ENCODE measurements at regions not wholly inside any gene's neighbourhood (a gene's known extent, or its start where the extent isn't known, plus 50 kb on each side); places are given as distances from the start of the nearest gene placed in this dataset.

DNA sequence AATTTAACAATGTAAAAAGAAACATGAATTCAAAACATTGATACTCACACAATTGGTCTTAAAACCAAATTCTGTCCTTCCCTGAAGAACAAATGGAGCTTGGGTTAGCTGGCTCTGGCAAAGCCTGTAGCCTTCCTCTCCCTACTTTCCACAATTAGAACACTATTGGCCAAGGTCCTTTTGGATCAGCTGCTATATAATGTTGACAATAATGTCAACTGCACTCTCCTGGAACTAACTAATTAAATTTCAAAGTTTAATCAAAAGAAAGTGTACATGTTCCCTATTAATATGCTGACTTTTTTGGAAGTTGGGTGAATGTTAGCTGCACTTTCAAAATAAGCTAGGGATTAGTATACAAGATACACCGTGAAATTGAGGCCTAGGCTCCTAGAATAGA lies 440.1 kb upstream of the NFE2L3 start:
- ATAC-seq, result no peak
- H3K4me3 Mint-ChIP-seq, result no peak overlapping the region
- DNase-seq (ENCODE audit: low spot score in 2 of 2), result no peak
- H3K27ac Mint-ChIP-seq, result no peak overlapping the region
- H3K36me3 Mint-ChIP-seq, result no peaks in the 10 kb centered on the region
- no peaks in the 10 kb centered on the region for H3K9me3 Mint-ChIP-seq
- no peaks in the 10 kb centered on the region for H3K4me1 Mint-ChIP-seq

GRCh38 chr7:25712500-25712899 lies 439.5 kb upstream of the NFE2L3 start:
- no peaks in the 10 kb centered on the region for H3K36me3 Mint-ChIP-seq
- H3K4me1 Mint-ChIP-seq, result no peaks in the 10 kb centered on the region
- no peak overlapping the region for H3K27ac Mint-ChIP-seq
- H3K4me3 Mint-ChIP-seq, result no peak overlapping the region
- DNase-seq (ENCODE audit: low spot score in 2 of 2) (no peak), ATAC-seq (no peak)
- H3K9me3 Mint-ChIP-seq, result no peaks in the 10 kb centered on the region

DNA sequence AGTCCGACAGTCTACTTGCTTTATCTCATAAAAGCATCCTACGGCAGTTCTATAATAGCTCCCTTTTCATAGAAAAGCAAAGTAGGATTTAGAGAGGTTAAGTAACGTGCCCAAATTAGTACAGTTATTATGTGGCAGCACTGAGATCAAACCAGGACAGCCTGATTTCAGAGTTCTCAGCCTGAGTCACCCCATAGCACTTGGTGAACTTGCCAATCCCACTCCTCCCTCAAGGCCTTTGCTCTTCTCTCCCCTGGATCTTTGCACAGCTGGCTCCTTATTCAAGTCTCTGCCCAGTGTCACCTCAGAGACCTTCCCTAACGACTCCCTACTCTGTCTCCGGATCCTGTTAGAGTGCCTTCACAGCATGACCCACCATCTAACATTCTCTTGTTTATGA lies 438.0 kb upstream of the NFE2L3 start:
- Mint-ChIP-seq H3K9me3 (no peaks in the 10 kb centered on the region), H3K27ac (no peak overlapping the region), H3K36me3 (no peaks in the 10 kb centered on the region), H3K4me3 (no peak overlapping the region), H3K4me1 (no peaks in the 10 kb centered on the region)
- no peak for ATAC-seq
- DNase-seq (ENCODE audit: low spot score in 2 of 2), result no peak

DNA sequence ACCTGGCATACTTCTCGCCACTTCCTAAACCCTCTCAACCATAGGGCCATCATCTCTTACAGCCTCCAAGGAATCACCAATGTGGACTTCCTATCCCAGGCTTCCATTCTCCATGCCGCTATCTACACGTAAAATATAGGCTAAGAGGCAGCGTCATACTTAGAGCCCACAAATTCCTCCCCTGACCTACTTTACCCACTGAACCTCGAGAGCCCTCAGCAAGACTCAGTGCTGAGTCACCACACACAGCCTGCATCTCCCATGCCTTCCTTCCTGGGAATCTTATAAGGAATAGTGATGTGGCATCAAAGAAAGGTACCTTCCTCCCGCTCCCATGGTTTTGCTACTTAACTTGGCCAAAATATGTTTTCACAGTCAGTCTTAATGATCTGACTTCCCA lies 435.6 kb upstream of the NFE2L3 start:
- Mint-ChIP-seq H3K4me3 (no peak overlapping the region), H3K36me3 (no peaks in the 10 kb centered on the region)
- DNase-seq (ENCODE audit: low spot score in 2 of 2), result no peak

GRCh38 chr7:25718596-25718995 lies 433.4 kb upstream of the NFE2L3 start:
- ATAC-seq (no peak), DNase-seq (ENCODE audit: low spot score in 2 of 2) (no peak)
- Mint-ChIP-seq H3K27ac (no peak overlapping the region), H3K4me3 (no peak overlapping the region), H3K4me1 (no peaks in the 10 kb centered on the region), H3K9me3 (no peaks in the 10 kb centered on the region), H3K36me3 (no peaks in the 10 kb centered on the region)

More for the DNA sequence above, 435.6 kb upstream of the NFE2L3 start:
- Mint-ChIP-seq H3K4me1 (no peaks in the 10 kb centered on the region), H3K9me3 (no peaks in the 10 kb centered on the region), H3K27ac (no peak overlapping the region)
- no peak for ATAC-seq

- H3K4me3 Mint-ChIP-seq, result no peak overlapping the region
- DNase-seq (ENCODE audit: low spot score in 2 of 2), result no peak
These were observed 432.7 kb upstream of the NFE2L3 start for GRCh38 chr7:25719190-25719896.

GRCh38 chr7:25720427-25720826 lies 431.6 kb upstream of the NFE2L3 start:
- Mint-ChIP-seq H3K4me3 (no peak overlapping the region), H3K36me3 (no peaks in the 10 kb centered on the region), H3K4me1 (no peaks in the 10 kb centered on the region), H3K27ac (no peak overlapping the region), H3K9me3 (no peaks in the 10 kb centered on the region)
- ATAC-seq, result no peak
- no peak for DNase-seq (ENCODE audit: low spot score in 2 of 2)

More at GRCh38 chr7:25719190-25719896, 432.7 kb upstream of the NFE2L3 start:
- H3K36me3 Mint-ChIP-seq, result no peaks in the 10 kb centered on the region
- H3K27ac Mint-ChIP-seq, result no peak overlapping the region
- H3K9me3 Mint-ChIP-seq, result no peaks in the 10 kb centered on the region
- ATAC-seq, result no peak
- no peaks in the 10 kb centered on the region for H3K4me1 Mint-ChIP-seq

DNA sequence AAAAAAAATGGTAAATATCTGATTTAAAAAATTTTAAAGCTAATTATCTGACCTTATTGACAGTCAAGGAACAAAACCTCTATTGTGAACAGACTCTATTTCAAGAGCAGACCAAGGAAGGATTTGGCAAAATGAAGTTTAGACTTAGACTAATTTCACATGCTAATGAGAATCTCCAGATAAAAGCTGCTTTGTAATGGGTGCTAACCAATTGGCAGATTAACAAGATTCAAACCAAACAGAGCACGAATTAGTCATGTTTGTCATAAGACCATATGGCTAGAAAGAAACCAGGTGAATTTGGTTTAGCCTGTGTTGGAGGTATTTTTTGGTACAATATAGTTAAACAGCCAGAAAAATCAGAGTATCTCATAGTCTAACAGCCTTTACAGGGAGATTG lies 429.1 kb upstream of the NFE2L3 start:
- Mint-ChIP-seq H3K4me3 (no peak overlapping the region), H3K36me3 (no peaks in the 10 kb centered on the region), H3K4me1 (no peaks in the 10 kb centered on the region), H3K27ac (no peak overlapping the region), H3K9me3 (no peaks in the 10 kb centered on the region)
- DNase-seq (ENCODE audit: low spot score in 2 of 2) (no peak), ATAC-seq (no peak)

DNA sequence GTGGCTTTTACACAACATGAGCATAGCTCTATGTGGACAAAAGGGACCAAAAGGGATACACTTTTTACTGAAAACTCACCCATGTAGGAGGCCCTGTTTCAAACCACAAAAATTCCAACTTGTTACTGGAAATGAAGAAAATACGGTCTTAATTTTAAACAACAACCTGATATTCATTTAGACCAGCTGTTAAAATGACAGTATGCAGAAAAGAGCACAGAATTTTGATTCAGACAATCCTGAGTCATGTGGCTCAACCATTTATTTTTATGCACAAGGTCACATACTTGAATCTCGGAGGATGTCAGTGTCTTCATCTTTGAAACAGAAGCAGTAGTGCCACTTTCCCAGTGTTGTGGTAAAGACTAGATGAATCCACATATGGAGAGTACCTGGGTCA lies 426.5 kb upstream of the NFE2L3 start:
- ATAC-seq (no peak), DNase-seq (ENCODE audit: low spot score in 2 of 2) (no peak)
- Mint-ChIP-seq H3K4me3 (no peak overlapping the region), H3K4me1 (no peaks in the 10 kb centered on the region), H3K9me3 (no peaks in the 10 kb centered on the region), H3K36me3 (no peaks in the 10 kb centered on the region), H3K27ac (no peak overlapping the region)

- H3K4me1 Mint-ChIP-seq, result no peaks in the 10 kb centered on the region
- no peak for ATAC-seq
- H3K9me3 Mint-ChIP-seq, result no peaks in the 10 kb centered on the region
- DNase-seq (ENCODE audit: low spot score in 2 of 2), result no peak
- H3K4me3 Mint-ChIP-seq, result no peak overlapping the region
- no peaks in the 10 kb centered on the region for H3K36me3 Mint-ChIP-seq
- no peak overlapping the region for H3K27ac Mint-ChIP-seq
These were observed 425.7 kb upstream of the NFE2L3 start for GRCh38 chr7:25726170-25726780.

DNA sequence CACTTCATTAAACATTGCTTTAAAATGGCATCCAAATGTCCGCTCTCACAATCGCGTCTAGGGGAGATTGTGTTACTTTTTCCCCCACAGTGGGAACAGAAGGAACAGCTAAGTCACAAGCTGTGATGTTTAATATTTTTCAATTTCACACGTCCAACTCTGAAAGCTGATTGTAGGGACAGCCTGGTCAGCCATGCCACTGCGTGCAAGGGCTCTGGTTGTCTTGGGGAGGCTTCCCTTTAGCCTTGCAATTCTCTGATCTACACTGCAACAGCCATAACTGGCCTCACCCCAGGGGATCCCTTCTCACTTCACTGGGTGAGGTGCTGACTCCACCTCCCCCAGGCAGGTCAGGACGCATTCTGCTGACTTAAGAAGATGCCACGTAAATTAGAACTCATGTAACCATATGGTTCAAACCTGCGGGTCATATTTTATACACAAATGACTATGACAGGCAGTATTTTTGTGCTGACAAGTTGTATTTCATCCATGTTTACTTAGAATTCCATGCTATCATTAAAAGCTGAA lies 425.2 kb upstream of the NFE2L3 start:
- H3K36me3 Mint-ChIP-seq, result no peaks in the 10 kb centered on the region
- H3K27ac Mint-ChIP-seq, result no peak overlapping the region
- no peaks in the 10 kb centered on the region for H3K4me1 Mint-ChIP-seq
- no peak overlapping the region for H3K4me3 Mint-ChIP-seq
- no peak for DNase-seq (ENCODE audit: low spot score in 2 of 2)
- ATAC-seq, result no peak
- no peaks in the 10 kb centered on the region for H3K9me3 Mint-ChIP-seq

DNA sequence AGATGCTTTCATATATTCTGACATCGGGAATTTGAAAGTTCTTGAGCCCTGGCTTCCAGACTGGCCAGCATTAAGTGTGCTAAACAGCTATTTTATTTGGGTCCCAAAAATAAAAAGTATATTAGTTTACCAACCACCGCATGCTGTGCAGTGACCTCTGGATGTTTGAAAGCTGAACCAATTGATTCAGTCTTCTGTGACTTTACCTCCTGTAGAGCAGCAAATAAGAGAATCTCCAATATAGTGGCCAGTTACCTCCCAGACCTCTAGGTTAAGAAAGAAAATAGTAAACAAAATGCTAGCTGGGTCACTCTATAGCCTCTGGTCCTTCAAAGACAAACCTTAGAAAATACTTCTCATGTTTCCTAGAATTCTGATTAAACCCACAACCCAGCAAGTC lies 424.6 kb upstream of the NFE2L3 start:
- ATAC-seq (no peak), DNase-seq (ENCODE audit: low spot score in 2 of 2) (no peak)
- Mint-ChIP-seq H3K9me3 (no peaks in the 10 kb centered on the region), H3K27ac (no peak overlapping the region), H3K4me1 (no peaks in the 10 kb centered on the region), H3K36me3 (no peaks in the 10 kb centered on the region), H3K4me3 (no peak overlapping the region)

GRCh38 chr7:25727876-25728275 lies 424.1 kb upstream of the NFE2L3 start:
- Mint-ChIP-seq H3K4me3 (no peak overlapping the region), H3K9me3 (no peaks in the 10 kb centered on the region), H3K36me3 (no peaks in the 10 kb centered on the region), H3K4me1 (no peaks in the 10 kb centered on the region), H3K27ac (no peak overlapping the region)
- no peak for DNase-seq (ENCODE audit: low spot score in 2 of 2)
- no peak for ATAC-seq

DNA sequence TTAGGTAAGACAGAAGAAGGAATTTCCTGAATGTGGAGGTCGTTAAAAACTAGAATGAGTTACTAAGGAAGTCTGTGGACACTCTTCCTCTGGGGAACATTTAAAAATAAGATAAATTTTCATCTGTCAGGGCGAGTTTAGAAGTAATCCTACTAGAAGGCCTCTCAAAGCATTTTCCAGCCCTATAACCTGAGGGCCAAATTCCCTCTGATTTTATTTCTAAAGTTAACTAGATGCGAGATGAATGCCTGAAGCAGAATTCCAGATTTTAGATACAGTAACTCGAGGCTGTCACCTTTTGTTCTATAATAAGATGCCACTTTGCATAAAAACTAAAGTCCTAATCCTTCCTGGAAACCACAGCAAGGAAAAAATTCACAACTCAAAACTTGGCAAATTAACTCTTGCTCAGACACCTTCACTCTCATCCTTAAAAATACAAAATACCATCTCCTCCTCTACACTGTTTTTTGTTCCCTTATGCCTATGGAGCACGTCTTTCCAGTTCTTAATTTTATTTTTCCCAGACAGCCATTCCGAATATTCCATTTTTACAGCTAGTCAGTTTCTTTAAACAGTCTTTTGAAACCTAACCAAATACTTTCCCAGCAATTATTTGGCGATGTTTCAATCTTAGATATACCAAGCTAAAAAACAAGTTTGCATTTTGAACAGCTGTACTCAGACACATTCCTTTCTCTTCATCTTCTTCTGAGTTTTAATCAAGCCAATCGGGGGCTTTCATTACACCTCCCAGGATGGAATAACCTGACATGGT lies 420.7 kb upstream of the NFE2L3 start:
- Mint-ChIP-seq H3K36me3 (no peaks in the 10 kb centered on the region), H3K27ac (no peak overlapping the region), H3K4me1 (no peaks in the 10 kb centered on the region), H3K9me3 (no peaks in the 10 kb centered on the region), H3K4me3 (no peak overlapping the region)
- ATAC-seq (no peak), DNase-seq (ENCODE audit: low spot score in 2 of 2) (no peak)

DNA sequence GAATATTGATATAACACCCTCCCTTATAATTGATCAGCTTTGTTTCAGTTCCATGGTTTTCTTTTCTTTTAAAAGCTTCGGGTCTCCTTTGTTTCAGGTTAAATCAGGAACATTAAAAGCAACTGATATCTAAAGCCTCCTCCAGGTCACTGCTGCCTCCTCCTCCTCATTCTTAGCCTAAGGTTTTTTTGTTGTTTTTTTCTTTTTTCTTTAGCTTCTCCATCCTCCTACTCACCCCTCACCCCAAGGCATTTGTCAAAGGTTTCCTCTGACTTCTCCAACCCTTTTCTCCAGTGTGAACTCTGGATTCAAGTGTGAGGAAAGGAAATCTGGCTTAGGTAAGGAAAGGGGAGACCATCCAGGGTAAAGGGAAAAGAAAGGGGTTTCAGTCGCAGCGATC lies 420.2 kb upstream of the NFE2L3 start:
- no peak overlapping the region for H3K27ac Mint-ChIP-seq
- no peak for DNase-seq (ENCODE audit: low spot score in 2 of 2)
- H3K9me3 Mint-ChIP-seq, result no peaks in the 10 kb centered on the region
- ATAC-seq, result no peak
- H3K4me1 Mint-ChIP-seq, result no peaks in the 10 kb centered on the region
- no peak overlapping the region for H3K4me3 Mint-ChIP-seq
- H3K36me3 Mint-ChIP-seq, result no peaks in the 10 kb centered on the region

DNA sequence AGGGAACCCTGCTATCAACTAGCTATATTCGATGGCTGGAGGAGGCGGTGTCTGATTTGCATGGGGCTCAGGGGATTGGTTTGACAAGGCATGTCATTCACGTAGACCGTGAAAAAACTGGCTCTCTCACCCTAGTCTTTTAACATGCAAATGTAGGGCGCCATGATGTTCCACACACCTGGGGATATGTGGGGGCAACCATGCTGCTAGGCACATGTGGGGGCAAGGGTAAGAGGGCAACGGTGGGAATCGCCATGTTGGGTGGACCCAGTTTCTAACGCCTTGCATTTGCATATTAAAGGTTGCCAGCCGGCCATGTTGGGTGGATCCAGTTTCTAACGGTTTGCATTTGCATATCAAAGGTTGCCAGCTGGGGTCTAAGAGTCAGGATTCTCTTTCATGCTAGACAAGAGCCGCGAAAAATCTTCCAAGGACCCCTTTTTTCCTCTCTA lies 419.2 kb upstream of the NFE2L3 start:
- no peak for DNase-seq (ENCODE audit: low spot score in 2 of 2)
- H3K4me1 Mint-ChIP-seq, result no peaks in the 10 kb centered on the region
- H3K9me3 Mint-ChIP-seq, result no peaks in the 10 kb centered on the region
- H3K36me3 Mint-ChIP-seq, result no peaks in the 10 kb centered on the region
- H3K4me3 Mint-ChIP-seq, result no peak overlapping the region
- no peak for ATAC-seq
- H3K27ac Mint-ChIP-seq, result no peak overlapping the region
